ENCODE measurements at regions not wholly inside any gene's neighbourhood (a gene's known extent, or its start where the extent isn't known, plus 50 kb on each side); places are given as distances from the start of the nearest gene placed in this dataset.
A peak's percentile ranks its signal among the peaks of the same experiment; 100 is the strongest.
"Not testable (repeated sequence)": the region's sequence is repeated elsewhere in the genome, so short reads cannot be mapped to it uniquely, and the experiment has no call there.

DNA sequence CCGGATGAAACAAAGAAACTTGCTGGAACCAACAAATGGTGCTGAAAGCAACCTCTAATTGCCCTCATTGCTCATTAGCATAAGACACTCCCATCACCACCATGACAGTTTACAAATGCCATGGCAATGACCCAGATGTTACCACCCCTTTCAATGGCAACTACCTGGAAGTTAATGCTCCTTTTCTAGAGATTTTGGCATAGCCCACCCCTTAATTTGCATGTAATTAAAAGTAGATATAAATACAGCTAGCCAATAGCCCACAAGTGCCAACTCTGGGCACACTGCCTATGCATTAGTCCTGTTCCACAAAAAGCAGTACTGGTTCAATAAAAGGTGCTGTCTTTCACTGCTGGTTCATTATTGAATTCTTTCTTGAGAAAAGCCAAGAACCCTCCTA, 410.3 kb upstream of the PPP1R2C start:
- H3K4me1 Mint-ChIP-seq, result no peaks in the 10 kb centered on the region
- ATAC-seq, result no peak
- DNase-seq (ENCODE audit: low spot score in 2 of 2), result no peak
- H3K27ac Mint-ChIP-seq, result no peak overlapping the region
- no peaks in the 10 kb centered on the region for H3K36me3 Mint-ChIP-seq
- no peak overlapping the region for H3K4me3 Mint-ChIP-seq
- peaks cover 2% of the 10 kb centered on the region for H3K9me3 Mint-ChIP-seq

DNA sequence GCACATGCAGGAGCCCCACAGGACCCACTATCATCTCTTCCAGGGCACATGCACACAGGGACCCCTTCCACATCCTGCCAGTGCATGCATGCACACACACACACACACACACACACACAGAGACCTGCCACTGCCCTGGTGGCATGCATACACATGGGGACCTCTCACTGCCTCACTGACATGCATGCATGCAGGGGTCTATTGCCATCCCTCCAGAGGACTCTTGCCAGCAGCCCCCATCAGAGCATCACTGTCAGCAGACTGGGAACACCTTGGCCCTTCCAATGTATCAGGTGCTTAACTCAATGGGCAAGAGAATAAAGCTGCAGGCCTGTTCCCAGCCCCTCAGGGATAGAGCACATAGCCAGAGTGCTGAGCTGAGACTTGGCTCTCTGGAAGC, 433.6 kb upstream of the PPP1R2C start:
- Mint-ChIP-seq H3K4me3 (no peak overlapping the region), H3K27ac (no peak overlapping the region), H3K4me1 (no peaks in the 10 kb centered on the region), H3K9me3 (peaks cover 9% of the 10 kb centered on the region), H3K36me3 (no peaks in the 10 kb centered on the region)
- no peak for ATAC-seq
- no peak for DNase-seq (ENCODE audit: low spot score in 2 of 2)

DNA sequence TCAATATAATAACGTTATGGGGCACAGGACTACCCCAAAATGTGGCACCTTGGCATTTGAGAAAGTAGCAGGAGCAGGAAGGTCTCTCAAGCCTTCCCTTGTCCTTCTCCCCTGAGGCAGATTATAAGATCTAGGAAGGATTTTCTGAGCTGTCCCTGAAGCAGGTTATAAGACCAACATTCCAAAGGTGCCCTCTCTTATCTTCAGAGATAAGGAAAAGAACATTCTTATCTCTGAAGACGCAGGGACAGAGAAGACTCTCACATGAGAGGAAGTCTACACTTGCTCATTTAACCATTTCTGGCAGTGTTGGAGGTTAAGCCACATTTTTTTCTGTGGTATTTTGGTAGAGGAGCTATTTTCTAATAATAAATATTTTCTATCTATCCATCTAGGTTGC, 437.9 kb upstream of the MAOA start:
- Mint-ChIP-seq H3K4me3 (no peak overlapping the region), H3K9me3 (peaks cover 1% of the 10 kb centered on the region), H3K4me1 (no peaks in the 10 kb centered on the region), H3K36me3 (no peaks in the 10 kb centered on the region), H3K27ac (no peak overlapping the region)
- ATAC-seq (no peak), DNase-seq (ENCODE audit: low spot score in 2 of 2) (no peak)

DNA sequence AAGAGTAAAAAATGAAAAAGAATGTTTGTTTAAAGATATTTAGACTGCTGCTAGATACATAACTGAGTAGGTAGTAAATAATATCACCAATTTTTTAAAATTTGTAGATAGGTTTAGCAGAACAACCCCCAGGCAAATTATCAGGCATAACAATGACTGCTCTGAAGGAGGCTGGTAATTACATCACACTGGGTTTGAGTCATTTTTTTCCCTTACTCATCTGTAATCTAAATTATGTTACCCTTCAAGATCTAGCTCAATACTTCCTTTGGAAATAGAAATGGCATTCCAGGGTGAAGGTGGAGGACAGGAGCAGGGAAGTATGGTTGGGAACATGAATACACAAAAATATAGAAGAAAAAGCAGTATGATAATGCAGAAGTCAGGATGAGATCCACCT, 431.6 kb upstream of the MAOA start:
- ATAC-seq (no peak), DNase-seq (ENCODE audit: low spot score in 2 of 2) (no peak)
- no peaks in the 10 kb centered on the region for H3K9me3 Mint-ChIP-seq
- no peak overlapping the region for H3K27ac Mint-ChIP-seq
- H3K4me3 Mint-ChIP-seq, result no peak overlapping the region
- no peaks in the 10 kb centered on the region for H3K4me1 Mint-ChIP-seq
- no peaks in the 10 kb centered on the region for H3K36me3 Mint-ChIP-seq

DNA sequence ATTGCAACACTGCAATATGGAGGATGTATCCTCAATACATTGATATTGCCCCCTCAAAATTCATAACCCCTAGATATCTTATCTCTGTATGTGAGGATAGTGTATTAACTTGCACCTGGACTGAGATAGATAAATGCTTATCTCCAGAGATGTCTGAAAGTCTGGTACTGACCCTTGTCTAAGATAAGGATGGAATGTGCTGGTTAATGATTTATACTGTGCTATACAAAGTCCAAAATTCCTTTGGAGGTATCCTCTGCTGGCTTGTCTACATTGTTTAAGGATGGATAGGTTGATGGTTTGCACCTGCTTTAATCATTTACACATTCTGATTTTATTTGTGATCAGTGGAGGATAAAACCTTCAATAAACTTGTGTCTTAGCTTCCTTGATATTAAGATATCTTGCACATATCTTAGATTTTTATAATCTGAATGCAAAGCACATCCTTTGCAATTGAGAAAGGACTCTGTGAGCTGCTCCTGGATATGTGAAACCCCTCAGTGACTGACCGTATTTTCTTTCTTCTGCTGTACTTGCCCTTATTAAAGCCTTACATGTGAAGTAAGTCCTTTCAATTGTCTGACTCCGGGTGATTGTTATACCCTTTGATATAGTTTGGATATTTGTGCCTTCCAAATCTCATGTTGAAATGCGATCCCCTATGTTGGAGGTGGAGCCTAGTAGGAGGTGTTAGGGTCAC, 430.3 kb upstream of the MAOA start:
- no peaks in the 10 kb centered on the region for H3K4me1 Mint-ChIP-seq
- H3K27ac Mint-ChIP-seq, result no peak overlapping the region
- no peaks in the 10 kb centered on the region for H3K36me3 Mint-ChIP-seq
- no peak for ATAC-seq
- DNase-seq (ENCODE audit: low spot score in 2 of 2), result no peak
- no peak overlapping the region for H3K4me3 Mint-ChIP-seq
- H3K9me3 Mint-ChIP-seq, result no peaks in the 10 kb centered on the region

DNA sequence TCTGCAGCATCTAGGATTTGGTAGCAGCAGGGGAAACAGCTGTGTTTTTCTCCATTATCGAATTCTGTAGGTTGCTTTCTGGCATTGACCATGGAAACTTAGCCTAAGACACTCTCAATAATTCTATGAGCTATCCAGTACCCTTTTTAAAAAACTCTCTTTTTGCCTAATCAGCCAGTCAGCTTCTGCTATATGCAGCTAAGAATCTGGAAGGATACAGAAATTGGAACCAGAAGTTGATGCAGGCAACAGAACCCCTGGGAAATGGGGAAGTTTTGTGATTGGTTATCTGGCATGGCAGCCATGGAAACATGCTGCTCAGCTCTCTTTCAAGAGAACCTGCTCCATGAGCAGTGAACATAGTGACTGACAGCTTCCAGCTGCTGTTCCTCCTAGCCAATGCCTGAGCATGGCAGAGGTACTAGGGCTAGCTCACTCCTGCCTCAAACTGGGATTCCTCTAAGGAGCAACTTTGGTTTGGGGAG, 417.6 kb upstream of the MAOA start:
- no peaks in the 10 kb centered on the region for H3K9me3 Mint-ChIP-seq
- no peak for ATAC-seq
- H3K4me3 Mint-ChIP-seq, result no peak overlapping the region
- no peaks in the 10 kb centered on the region for H3K4me1 Mint-ChIP-seq
- DNase-seq (ENCODE audit: low spot score in 2 of 2), result no peak
- no peak overlapping the region for H3K27ac Mint-ChIP-seq
- H3K36me3 Mint-ChIP-seq, result no peaks in the 10 kb centered on the region

DNA sequence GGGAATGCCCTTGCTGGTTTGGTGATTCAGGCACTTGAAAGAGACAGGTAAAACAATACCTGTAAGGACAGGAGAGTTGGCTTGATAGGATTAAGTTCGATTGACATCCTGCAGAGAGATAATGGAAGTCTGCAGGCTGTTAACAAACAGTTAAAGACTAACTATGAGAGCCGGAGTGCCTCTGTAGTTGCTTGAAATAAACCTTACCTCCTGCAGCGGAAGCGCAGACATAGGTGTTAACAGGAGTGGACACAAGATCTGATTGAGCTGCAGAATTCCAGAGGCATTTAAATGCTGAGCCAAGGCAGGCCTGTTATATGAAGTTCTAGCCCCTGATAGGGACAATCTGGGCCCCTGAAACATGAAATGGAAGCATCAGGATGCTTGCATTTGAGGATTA, 416.7 kb upstream of the MAOA start:
- Mint-ChIP-seq H3K36me3 (no peaks in the 10 kb centered on the region), H3K9me3 (no peaks in the 10 kb centered on the region), H3K27ac (no peak overlapping the region), H3K4me3 (no peak overlapping the region), H3K4me1 (no peaks in the 10 kb centered on the region)
- ATAC-seq, result no peak
- DNase-seq (ENCODE audit: low spot score in 2 of 2), result no peak

DNA sequence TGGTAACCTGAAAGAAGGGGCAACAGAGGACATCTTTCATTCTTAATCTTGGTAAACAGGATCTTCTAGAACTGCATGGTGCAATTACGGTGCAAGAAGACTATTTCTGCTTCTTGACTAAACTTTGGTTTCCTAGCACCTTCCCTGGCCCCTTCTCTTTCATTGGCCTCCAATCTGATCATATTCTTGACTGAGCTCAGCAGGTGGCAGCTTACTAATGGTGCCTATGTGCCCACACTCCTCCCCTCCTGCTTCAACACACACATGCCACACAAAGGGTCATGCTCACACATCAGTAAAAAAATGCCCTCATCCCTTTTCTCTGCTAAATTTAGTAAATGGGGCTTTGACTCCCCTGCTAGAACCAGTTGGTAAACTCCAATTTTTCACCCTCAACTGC, 400.5 kb upstream of the MAOA start:
- ATAC-seq (no peak), DNase-seq (ENCODE audit: low spot score in 2 of 2) (no peak)
- H3K4me3 Mint-ChIP-seq, result no peak overlapping the region
- no peaks in the 10 kb centered on the region for H3K4me1 Mint-ChIP-seq
- no peak overlapping the region for H3K27ac Mint-ChIP-seq
- H3K9me3 Mint-ChIP-seq, result no peaks in the 10 kb centered on the region
- no peaks in the 10 kb centered on the region for H3K36me3 Mint-ChIP-seq

DNA sequence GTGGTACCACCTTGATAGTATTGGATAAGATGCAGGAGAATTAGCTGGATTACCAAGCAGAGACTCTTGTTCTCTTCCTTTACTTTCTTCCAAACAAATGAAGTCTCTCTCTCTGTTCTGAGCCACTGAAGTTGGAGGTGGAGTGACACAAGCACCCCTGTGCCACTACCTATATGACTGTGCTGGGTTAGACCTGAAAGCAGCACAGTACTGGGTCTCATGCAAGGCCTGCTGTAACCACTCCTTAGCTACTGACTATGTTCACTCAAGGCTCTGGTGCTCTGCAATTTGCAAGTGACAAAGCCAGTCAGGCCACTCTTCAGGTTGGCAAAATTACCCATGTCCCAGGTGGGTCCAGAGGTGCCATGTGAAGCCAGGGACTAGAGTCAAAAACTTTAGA, 389.6 kb upstream of the MAOA start:
- Mint-ChIP-seq H3K4me1 (no peaks in the 10 kb centered on the region), H3K4me3 (no peak overlapping the region), H3K36me3 (no peaks in the 10 kb centered on the region), H3K9me3 (peaks cover 6% of the 10 kb centered on the region), H3K27ac (no peak overlapping the region)
- no peak for DNase-seq (ENCODE audit: low spot score in 2 of 2)
- peak; percentile 67 for ATAC-seq

DNA sequence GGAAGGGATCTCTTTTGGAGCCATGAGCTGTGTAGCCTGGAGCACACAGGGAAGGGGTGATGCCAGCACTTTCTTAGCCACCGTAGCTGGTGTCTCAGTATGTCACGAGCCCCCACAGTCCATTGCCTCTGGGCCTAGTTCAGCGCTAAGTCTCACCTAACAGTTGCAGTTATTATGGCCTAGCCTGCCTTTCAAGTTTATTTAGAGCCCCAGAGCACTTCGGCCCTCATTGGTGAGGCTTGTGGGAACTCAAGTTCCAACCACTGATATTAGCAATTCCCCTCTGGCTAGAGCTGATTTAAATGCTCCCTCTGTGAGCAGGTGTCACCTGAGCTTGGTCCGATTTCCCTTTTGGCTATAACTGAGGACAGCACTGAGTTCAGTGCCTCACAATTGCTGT, 388.4 kb upstream of the MAOA start:
- no peak for ATAC-seq
- Mint-ChIP-seq H3K4me3 (no peak overlapping the region), H3K9me3 (peaks cover 6% of the 10 kb centered on the region), H3K27ac (no peak overlapping the region), H3K36me3 (no peaks in the 10 kb centered on the region), H3K4me1 (no peaks in the 10 kb centered on the region)
- DNase-seq (ENCODE audit: low spot score in 2 of 2), result no peak

DNA sequence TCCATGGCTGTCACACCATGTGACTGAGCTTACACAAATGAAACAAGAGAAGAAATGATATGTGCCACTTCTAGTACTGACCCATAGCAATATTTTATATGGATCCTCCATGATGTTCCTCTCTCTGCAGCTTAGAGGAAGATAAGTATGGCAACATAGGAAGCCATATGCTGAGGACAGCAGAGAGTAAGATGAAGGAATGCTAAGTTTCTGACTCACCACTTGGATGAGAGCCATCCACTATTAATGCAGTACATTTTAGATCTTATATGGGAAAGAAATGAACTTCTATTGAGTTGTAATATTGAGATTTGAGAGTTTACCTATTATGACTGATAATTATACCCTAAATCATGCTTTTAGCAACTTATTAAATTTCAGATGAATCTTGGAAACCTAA, 386.9 kb upstream of the MAOA start:
- H3K36me3 Mint-ChIP-seq, result no peaks in the 10 kb centered on the region
- H3K4me3 Mint-ChIP-seq, result no peak overlapping the region
- H3K27ac Mint-ChIP-seq, result no peak overlapping the region
- no peak for DNase-seq (ENCODE audit: low spot score in 2 of 2)
- ATAC-seq, result no peak
- peaks cover 8% of the 10 kb centered on the region for H3K9me3 Mint-ChIP-seq
- no peaks in the 10 kb centered on the region for H3K4me1 Mint-ChIP-seq

DNA sequence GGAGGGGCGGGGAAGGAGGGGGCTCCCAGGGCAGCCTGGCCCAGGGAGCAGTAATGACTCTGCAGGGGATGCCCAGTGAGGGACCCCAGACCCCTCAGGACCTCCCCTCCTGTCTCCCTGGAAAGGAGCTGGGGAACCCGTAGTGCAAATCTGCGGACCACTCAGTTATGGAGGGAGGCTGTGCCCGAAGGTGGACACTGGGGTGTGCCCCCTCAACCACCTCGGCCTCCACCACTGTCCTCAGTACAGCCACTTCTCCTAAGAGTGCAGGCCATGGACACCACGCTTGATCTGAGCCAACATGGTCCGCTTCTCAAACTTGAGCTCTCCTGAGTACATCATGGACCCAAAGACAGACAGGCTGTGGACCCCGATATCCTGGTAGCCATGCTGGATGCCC, 378.2 kb upstream of the MAOA start:
- ATAC-seq, result no peak
- Mint-ChIP-seq H3K9me3 (peaks cover 2% of the 10 kb centered on the region), H3K27ac (no peak overlapping the region), H3K36me3 (no peaks in the 10 kb centered on the region), H3K4me3 (no peak overlapping the region), H3K4me1 (no peaks in the 10 kb centered on the region)
- no peak for DNase-seq (ENCODE audit: low spot score in 2 of 2)

DNA sequence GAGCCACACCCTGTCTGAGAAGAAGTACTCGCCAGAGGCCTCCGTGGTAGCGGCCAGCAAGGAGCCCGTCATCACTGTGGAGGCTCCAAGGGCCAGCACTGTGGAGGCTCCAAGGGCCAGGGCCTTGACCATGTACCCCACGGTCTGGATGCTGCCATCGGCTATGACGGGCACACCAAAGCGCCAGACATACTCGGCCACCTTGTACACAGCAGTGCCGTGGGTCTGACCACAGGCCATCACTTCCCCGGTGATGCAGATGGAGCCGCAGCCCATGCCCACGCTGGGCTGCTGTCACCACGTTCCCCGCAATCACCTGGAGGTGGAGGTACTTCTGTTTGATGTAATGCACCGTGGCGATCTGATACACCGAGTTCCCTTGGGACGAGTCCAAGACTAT, 377.7 kb upstream of the MAOA start:
- no peak for DNase-seq (ENCODE audit: low spot score in 2 of 2)
- Mint-ChIP-seq H3K4me1 (no peaks in the 10 kb centered on the region), H3K9me3 (peaks cover under 1% of the 10 kb centered on the region), H3K36me3 (no peaks in the 10 kb centered on the region), H3K4me3 (no peak overlapping the region), H3K27ac (no peak overlapping the region)
- no peak for ATAC-seq

DNA sequence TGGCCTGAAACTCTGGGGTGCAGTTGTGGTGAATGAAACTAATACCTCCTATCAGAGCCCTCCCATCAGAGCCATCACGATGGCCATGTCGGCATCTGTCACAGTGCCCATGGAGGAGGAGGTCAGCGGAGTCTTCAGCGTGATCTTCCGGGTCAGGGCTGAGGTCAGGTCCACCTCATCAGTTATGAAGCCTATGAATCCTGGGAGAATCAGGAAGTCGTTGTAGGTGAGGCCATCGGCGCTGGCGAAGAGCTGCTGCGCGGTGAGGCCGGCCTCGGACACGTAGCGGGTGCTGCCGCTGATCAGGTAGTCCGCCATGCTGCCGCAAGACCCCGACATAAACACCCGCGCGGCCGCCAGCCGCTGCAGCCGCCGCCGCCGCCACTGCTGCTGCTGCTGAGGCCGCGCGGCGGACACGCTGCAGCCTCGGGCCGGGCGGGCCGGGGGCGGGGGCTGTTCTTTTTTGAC, 376.7 kb upstream of the MAOA start:
- no peaks in the 10 kb centered on the region for H3K4me1 Mint-ChIP-seq
- no peaks in the 10 kb centered on the region for H3K36me3 Mint-ChIP-seq
- H3K9me3 Mint-ChIP-seq, result no peaks in the 10 kb centered on the region
- H3K27ac Mint-ChIP-seq, result no peak overlapping the region
- ATAC-seq (no peak), DNase-seq (ENCODE audit: low spot score in 2 of 2) (no peak)
- H3K4me3 Mint-ChIP-seq, result no peak overlapping the region

DNA sequence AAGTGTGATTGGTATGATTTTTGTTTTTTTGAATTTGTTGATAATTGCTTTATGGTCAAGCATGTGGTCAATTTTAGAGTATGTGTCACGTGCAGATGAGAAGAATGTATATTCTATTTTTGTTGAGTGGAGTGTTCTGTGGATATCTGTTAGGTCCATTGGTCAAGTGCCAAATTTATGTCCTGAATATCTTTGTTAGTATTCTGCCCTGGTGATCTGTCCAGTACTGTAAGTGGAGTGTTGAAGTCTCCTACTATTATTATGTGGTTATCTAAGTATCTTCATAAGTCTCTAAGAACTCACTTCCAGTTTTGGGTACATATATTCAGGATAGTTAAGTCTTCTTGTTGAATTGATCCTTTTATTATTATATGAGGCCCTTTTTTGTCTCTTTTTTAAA, 372.9 kb upstream of the MAOA start:
- no peak for DNase-seq (ENCODE audit: low spot score in 2 of 2)
- no peaks in the 10 kb centered on the region for H3K9me3 Mint-ChIP-seq

DNA sequence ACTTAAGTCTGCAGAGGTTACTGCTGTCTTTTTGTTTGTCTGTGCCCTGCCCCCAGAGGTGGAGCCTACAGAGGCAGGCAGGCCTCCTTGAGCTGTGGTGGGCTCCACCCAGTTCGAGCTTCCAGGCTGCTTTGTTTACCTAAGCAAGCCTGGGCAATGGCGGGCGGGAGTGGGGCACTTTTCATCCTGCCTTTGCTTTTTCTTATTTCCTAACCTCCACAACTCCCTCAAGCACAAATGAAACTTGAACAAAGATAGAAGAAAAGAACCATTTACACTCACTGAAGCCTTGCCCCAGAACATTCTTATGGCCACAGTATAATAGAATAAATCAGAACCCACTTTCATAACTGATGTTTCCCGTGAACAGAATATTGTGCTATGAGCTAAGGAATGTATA, 344.5 kb upstream of the MAOA start:
- H3K27ac Mint-ChIP-seq; H3K4me3 Mint-ChIP-seq; DNase-seq (ENCODE audit: low spot score in 2 of 2); H3K36me3 Mint-ChIP-seq; H3K4me1 Mint-ChIP-seq; ATAC-seq; H3K9me3 Mint-ChIP-seq: not testable (repeated sequence)

More for the DNA sequence above, 372.9 kb upstream of the MAOA start:
- ATAC-seq, result no peak
- Mint-ChIP-seq H3K36me3 (no peaks in the 10 kb centered on the region), H3K4me1 (no peaks in the 10 kb centered on the region), H3K27ac (no peak overlapping the region), H3K4me3 (no peak overlapping the region)

DNA sequence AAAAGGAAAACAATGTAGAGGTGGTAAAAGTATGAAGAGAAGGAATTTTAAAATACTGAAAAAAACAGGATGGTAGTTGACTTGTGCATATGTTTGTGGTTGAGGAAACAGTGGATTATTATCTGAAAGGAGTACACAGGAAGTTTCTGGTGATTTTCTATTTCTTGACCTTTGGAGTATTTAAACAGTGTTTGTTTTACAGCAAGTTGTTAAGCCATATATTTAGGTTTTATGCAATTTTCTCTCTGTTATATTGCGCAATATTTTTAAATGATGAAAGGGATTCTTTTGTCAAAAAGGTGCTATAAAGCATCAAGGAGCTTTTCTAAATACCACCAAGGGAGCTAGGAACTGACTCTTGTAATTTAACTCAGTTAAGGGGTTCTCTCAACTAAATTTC, 343.1 kb upstream of the MAOA start:
- H3K36me3 Mint-ChIP-seq, result no peaks in the 10 kb centered on the region
- H3K9me3 Mint-ChIP-seq, result no peaks in the 10 kb centered on the region
- no peak overlapping the region for H3K4me3 Mint-ChIP-seq
- DNase-seq (ENCODE audit: low spot score in 2 of 2) (no peak), ATAC-seq (no peak)
- H3K4me1 Mint-ChIP-seq, result no peaks in the 10 kb centered on the region
- H3K27ac Mint-ChIP-seq, result no peak overlapping the region
